ENCODE measurements at regions not wholly inside any gene's neighbourhood (a gene's known extent, or its start where the extent isn't known, plus 50 kb on each side); places are given as distances from the start of the nearest gene placed in this dataset.
"Not testable (repeated sequence)": the region's sequence is repeated elsewhere in the genome, so short reads cannot be mapped to it uniquely, and the experiment has no call there.

GRCh38 chr11:50182486-50182885 is 149.8 kb downstream of the OR4C45 start:
- CTCF ChIA-PET (ENCODE audit: unreplicated experiment), result no interaction called here
- no peaks in the 10 kb centered on the region for H3K9me2 ChIP-seq (ENCODE audit: insufficient read depth, low read length)

GRCh38 chr11:50183170-50183569 is 150.5 kb downstream of the OR4C45 start:
- H3K4me3 ChIP-seq (ENCODE audit: low read depth, low read length, poor library complexity, severe bottlenecking); H3K36me3 ChIP-seq (ENCODE audit: insufficient read depth, low read length); H2AFZ ChIP-seq (ENCODE audit: low read length); H3K9me2 ChIP-seq (ENCODE audit: insufficient read depth, low read length); H4K20me1 ChIP-seq (ENCODE audit: insufficient read depth, low read length); BruUV-seq (replicated peaks); POLR2A ChIA-PET; DNase-seq (ENCODE audit: low spot score); H3K4me1 ChIP-seq (ENCODE audit: insufficient read depth, low read length, poor library complexity, severe bottlenecking); intact Hi-C loops (cut with micrococcal nuclease; ENCODE audit: unreplicated experiment); H3K79me2 ChIP-seq (ENCODE audit: insufficient read depth, low read depth, low read length); H3K9me3 ChIP-seq (ENCODE audit: low read length); H3K4me2 ChIP-seq (ENCODE audit: low read length); H3K27ac ChIP-seq (ENCODE audit: low read depth, low read length, poor library complexity, severe bottlenecking); CTCF ChIA-PET (ENCODE audit: unreplicated experiment): not testable (repeated sequence)

More at GRCh38 chr11:50182486-50182885, 149.8 kb downstream of the OR4C45 start:
- no peak for DNase-seq (ENCODE audit: low spot score)
- no peak overlapping the region for H3K4me3 ChIP-seq (ENCODE audit: low read depth, low read length, poor library complexity, severe bottlenecking)
- no peaks in the 10 kb centered on the region for H3K9me3 ChIP-seq (ENCODE audit: low read length)
- no peak overlapping the region for H2AFZ ChIP-seq (ENCODE audit: low read length)
- intact Hi-C loops (cut with micrococcal nuclease; ENCODE audit: unreplicated experiment), result no loop called here
- H3K27ac ChIP-seq (ENCODE audit: low read depth, low read length, poor library complexity, severe bottlenecking), result no peak overlapping the region
- H3K79me2 ChIP-seq (ENCODE audit: insufficient read depth, low read depth, low read length), result no peaks in the 10 kb centered on the region
- no peaks in the 10 kb centered on the region for H3K4me1 ChIP-seq (ENCODE audit: insufficient read depth, low read length, poor library complexity, severe bottlenecking)
- H4K20me1 ChIP-seq (ENCODE audit: insufficient read depth, low read length), result no peaks in the 10 kb centered on the region
- TF ChIP-seq EZH2phosphoT487 (IDR thresholded peaks at IDR 0.05; ENCODE audit: borderline replicate concordance, low read depth, low read length), result no peak
- TF ChIP-seq CTCF (conservative IDR thresholded peaks at IDR 0.05; ENCODE audit: low read length), result no peak
- POLR2A ChIA-PET, result no interaction called here
- no peaks in the 10 kb centered on the region for H3K36me3 ChIP-seq (ENCODE audit: insufficient read depth, low read length)
- H3K4me2 ChIP-seq (ENCODE audit: low read length), result no peak overlapping the region
- no TSS peak for BruUV-seq (replicated peaks)

- no peak overlapping the region for H2AFZ ChIP-seq (ENCODE audit: low read length)
- no peak overlapping the region for H3K4me3 ChIP-seq (ENCODE audit: low read depth, low read length, poor library complexity, severe bottlenecking)
- no TSS peak for BruUV-seq (replicated peaks)
- no peak for DNase-seq (ENCODE audit: low spot score)
- no peak overlapping the region for H3K27ac ChIP-seq (ENCODE audit: low read depth, low read length, poor library complexity, severe bottlenecking)
- no peak for TF ChIP-seq CTCF (conservative IDR thresholded peaks at IDR 0.05; ENCODE audit: low read length)
- no peak for TF ChIP-seq EZH2phosphoT487 (IDR thresholded peaks at IDR 0.05; ENCODE audit: borderline replicate concordance, low read depth, low read length)
- no peaks in the 10 kb centered on the region for H3K79me2 ChIP-seq (ENCODE audit: insufficient read depth, low read depth, low read length)
- H3K36me3 ChIP-seq (ENCODE audit: insufficient read depth, low read length), result no peaks in the 10 kb centered on the region
- H4K20me1 ChIP-seq (ENCODE audit: insufficient read depth, low read length), result no peaks in the 10 kb centered on the region
- no peak overlapping the region for H3K4me2 ChIP-seq (ENCODE audit: low read length)
- no peaks in the 10 kb centered on the region for H3K4me1 ChIP-seq (ENCODE audit: insufficient read depth, low read length, poor library complexity, severe bottlenecking)
- H3K9me2 ChIP-seq (ENCODE audit: insufficient read depth, low read length), result no peaks in the 10 kb centered on the region
- ChIA-PET POLR2A (no interaction called here), CTCF (ENCODE audit: unreplicated experiment) (no interaction called here)
- H3K9me3 ChIP-seq (ENCODE audit: low read length), result no peaks in the 10 kb centered on the region
- intact Hi-C loops (cut with micrococcal nuclease; ENCODE audit: unreplicated experiment), result no loop called here
These were observed 153.5 kb downstream of the OR4C45 start for GRCh38 chr11:50186146-50186545.

Data from OCI-LY7 (cell line).